RWPE2 (cell line): ENCODE measurements at regions not wholly inside any gene's neighbourhood (a gene's known extent, or its start where the extent isn't known, plus 50 kb on each side); places are given as distances from the start of the nearest gene placed in this dataset.
A peak's percentile ranks its signal among the peaks of the same experiment; 100 is the strongest.

ENCODE experiments used
- ATAC-seq: fragments of 200-7000 bp; cut with Tn5 transposase; 3 replicates; pipeline ENCODE4 v1.9.1; 2021; ENCODE audit warnings: low read depth
- DNase-seq: peaks from one replicate; pipeline ENCODE4 v3.0.0-alpha.2; 2020; ENCODE audit warnings: low spot score
- H3K27ac ChIP-seq: fragments of 450-650 bp; 2 replicates; pipeline ENCODE4 v1.5.1; 2017; ENCODE audit warnings: mild to moderate bottlenecking; ENCODE audit not compliant: poor library complexity, severe bottlenecking
- H3K27me3 ChIP-seq: fragments of 250-450 bp; sonication (Bioruptor Pico); 2 replicates; pipeline ENCODE4 v1.5.1; 2021; ENCODE audit warnings: mild to moderate bottlenecking, moderate library complexity; ENCODE audit not compliant: insufficient read depth, poor library complexity, severe bottlenecking
- H3K36me3 ChIP-seq: fragments of 250-450 bp; sonication (Bioruptor Pico); 2 replicates; pipeline ENCODE4 v1.5.1; 2020; ENCODE audit warnings: low read depth, mild to moderate bottlenecking, moderate library complexity
- H3K4me1 ChIP-seq: fragments of 250-450 bp; sonication (Bioruptor Pico); 2 replicates; pipeline ENCODE4 v1.5.1; 2021; ENCODE audit warnings: mild to moderate bottlenecking, moderate library complexity; ENCODE audit not compliant: insufficient read depth, poor library complexity, severe bottlenecking
- H3K4me3 ChIP-seq: fragments of 250-450 bp; sonication (Bioruptor Pico); 2 replicates; pipeline ENCODE4 v1.5.1; 2021; ENCODE audit warnings: mild to moderate bottlenecking, moderate library complexity; ENCODE audit not compliant: severe bottlenecking
- H3K9me3 ChIP-seq: fragments of 250-450 bp; sonication (Bioruptor Pico); 2 replicates; pipeline ENCODE4 v1.5.1; 2021; ENCODE audit warnings: mild to moderate bottlenecking, moderate library complexity; ENCODE audit not compliant: severe bottlenecking
- CTCF ChIP-seq: fragments of 450-650 bp; IDR thresholded peaks from one replicate; pipeline ENCODE4 v1.5.1; 2017; ENCODE audit warnings: mild to moderate bottlenecking, moderate library complexity; ENCODE audit not compliant: poor library complexity, severe bottlenecking

- Histone ChIP-seq H3K27me3 (no peaks in the 10 kb centered on the region), H3K27ac (no peak overlapping the region), H3K9me3 (no peaks in the 10 kb centered on the region), H3K4me3 (no peak overlapping the region), H3K36me3 (no peaks in the 10 kb centered on the region), H3K4me1 (no peaks in the 10 kb centered on the region)
- ATAC-seq (no peak), DNase-seq (no peak)
- no peak for TF ChIP-seq CTCF
Measured at GRCh38 chr3:95387242-95388021, 1324.6 kb downstream of the NSUN3 start.

- H3K27ac ChIP-seq: no peak overlapping the region
- no peak for TF ChIP-seq CTCF
- H3K27me3 ChIP-seq: no peaks in the 10 kb centered on the region
- no peaks in the 10 kb centered on the region for H3K4me1 ChIP-seq
- no peaks in the 10 kb centered on the region for H3K9me3 ChIP-seq
- ATAC-seq: no peak
- DNase-seq: no peak
- no peak overlapping the region for H3K4me3 ChIP-seq
- no peaks in the 10 kb centered on the region for H3K36me3 ChIP-seq
Measured at GRCh38 chr3:95389725-95390313, 1327.0 kb downstream of the NSUN3 start.

DNA sequence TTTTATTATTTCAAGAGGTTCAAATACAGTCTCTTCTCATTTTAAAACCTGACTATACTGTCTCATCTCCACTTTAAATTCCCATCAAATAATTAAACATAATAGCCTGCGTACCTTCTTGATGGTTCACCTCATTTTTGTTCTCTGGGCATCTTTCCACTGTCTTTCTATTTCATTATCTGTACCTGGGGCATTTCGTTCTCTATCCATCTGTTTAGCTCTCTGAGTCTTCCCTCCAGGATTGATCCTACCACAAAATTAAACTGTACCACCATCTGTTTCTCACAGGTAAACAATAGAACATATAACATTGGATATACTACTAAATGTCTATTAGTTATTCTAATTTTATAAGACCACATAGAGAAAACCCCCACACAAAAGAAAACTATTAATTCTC, 1331.4 kb downstream of the NSUN3 start:
- Histone ChIP-seq H3K9me3 (no peaks in the 10 kb centered on the region), H3K27me3 (no peaks in the 10 kb centered on the region), H3K4me1 (no peaks in the 10 kb centered on the region), H3K4me3 (no peak overlapping the region), H3K36me3 (no peaks in the 10 kb centered on the region), H3K27ac (no peak overlapping the region)
- DNase-seq: no peak
- no peak for TF ChIP-seq CTCF
- ATAC-seq: no peak

DNA sequence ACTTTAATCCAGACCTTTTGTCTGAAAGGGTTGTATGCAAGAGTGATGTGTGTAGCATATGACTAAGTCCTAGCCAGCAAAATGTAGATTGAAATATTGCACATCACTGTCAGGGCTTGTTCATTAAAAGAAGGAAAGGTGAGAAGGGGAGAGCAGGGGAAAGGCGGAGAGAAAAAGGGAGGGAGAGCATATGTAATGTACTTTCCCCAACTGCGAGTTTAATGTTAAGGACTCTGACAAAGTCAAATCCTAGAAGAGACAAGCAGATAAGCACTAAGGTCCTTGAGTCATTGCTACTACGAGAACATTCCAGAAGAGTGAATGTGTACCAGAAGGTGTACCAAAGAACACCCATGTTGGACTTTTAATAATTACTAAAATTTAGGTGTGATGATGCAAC, 1336.7 kb downstream of the NSUN3 start:
- no peak for TF ChIP-seq CTCF
- Histone ChIP-seq H3K4me1 (peaks cover 3% of the 10 kb centered on the region), H3K27ac (no peak overlapping the region), H3K4me3 (no peak overlapping the region), H3K9me3 (no peaks in the 10 kb centered on the region), H3K27me3 (no peaks in the 10 kb centered on the region), H3K36me3 (no peaks in the 10 kb centered on the region)
- DNase-seq (no peak), ATAC-seq (peak; percentile 84)

- ATAC-seq (no peak), DNase-seq (no peak)
- Histone ChIP-seq H3K9me3 (no peaks in the 10 kb centered on the region), H3K27ac (no peak overlapping the region), H3K4me3 (no peak overlapping the region), H3K27me3 (no peaks in the 10 kb centered on the region), H3K4me1 (peaks cover 3% of the 10 kb centered on the region), H3K36me3 (no peaks in the 10 kb centered on the region)
- no peak for TF ChIP-seq CTCF
Measured at GRCh38 chr3:95401693-95402092, 1338.8 kb downstream of the NSUN3 start.
